Fibroblast of the aortic adventitia (primary cell): ENCODE measurements at regions not wholly inside any gene's neighbourhood (a gene's known extent, or its start where the extent isn't known, plus 50 kb on each side); places are given as distances from the start of the nearest gene placed in this dataset.
"Not testable (repeated sequence)": the region's sequence is repeated elsewhere in the genome, so short reads cannot be mapped to it uniquely, and the experiment has no call there.

Source experiments
- DNase-seq: peaks from one replicate; pipeline ENCODE4 v3.0.0-alpha.2; 2010; ENCODE audit warnings: low read depth
- H3K4me3 ChIP-seq: 2 replicates; pipeline ENCODE4 v1.5.1; 2011; ENCODE audit warnings: low read depth, mild to moderate bottlenecking, control low read depth, low read length, moderate library complexity
- TF ChIP-seq, protein P1 (sequence below): IDR thresholded peaks from 2 replicates; pipeline ENCODE4 v1.5.1; 2011; ENCODE audit warnings: mild to moderate bottlenecking, low read length, control low read depth, inconsistent platforms; ENCODE audit not compliant: insufficient read depth

GRCh38 chr5:99035942-99036341, 107.1 kb upstream of the CHD1 start:
- TF ChIP-seq, protein P1, sequence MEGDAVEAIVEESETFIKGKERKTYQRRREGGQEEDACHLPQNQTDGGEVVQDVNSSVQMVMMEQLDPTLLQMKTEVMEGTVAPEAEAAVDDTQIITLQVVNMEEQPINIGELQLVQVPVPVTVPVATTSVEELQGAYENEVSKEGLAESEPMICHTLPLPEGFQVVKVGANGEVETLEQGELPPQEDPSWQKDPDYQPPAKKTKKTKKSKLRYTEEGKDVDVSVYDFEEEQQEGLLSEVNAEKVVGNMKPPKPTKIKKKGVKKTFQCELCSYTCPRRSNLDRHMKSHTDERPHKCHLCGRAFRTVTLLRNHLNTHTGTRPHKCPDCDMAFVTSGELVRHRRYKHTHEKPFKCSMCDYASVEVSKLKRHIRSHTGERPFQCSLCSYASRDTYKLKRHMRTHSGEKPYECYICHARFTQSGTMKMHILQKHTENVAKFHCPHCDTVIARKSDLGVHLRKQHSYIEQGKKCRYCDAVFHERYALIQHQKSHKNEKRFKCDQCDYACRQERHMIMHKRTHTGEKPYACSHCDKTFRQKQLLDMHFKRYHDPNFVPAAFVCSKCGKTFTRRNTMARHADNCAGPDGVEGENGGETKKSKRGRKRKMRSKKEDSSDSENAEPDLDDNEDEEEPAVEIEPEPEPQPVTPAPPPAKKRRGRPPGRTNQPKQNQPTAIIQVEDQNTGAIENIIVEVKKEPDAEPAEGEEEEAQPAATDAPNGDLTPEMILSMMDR: no peak
- no peak overlapping the region for H3K4me3 ChIP-seq
- no peak for DNase-seq

- DNase-seq: peak; percentile 32
- TF ChIP-seq, protein P1: no peak
- H3K4me3 ChIP-seq: no peak overlapping the region
Measured at GRCh38 chr5:99034336-99034735, 105.5 kb upstream of the CHD1 start.

- peak; percentile 27 for DNase-seq
- TF ChIP-seq, protein P1: no peak
- H3K4me3 ChIP-seq: peak overlapping the region; percentile 46
Measured at GRCh38 chr5:99033014-99033900, 104.5 kb upstream of the CHD1 start.

- TF ChIP-seq, protein P1: peak; percentile 82
- peak overlapping the region; percentile 19 for H3K4me3 ChIP-seq
- peak; percentile 89 for DNase-seq
Measured at GRCh38 chr5:99032234-99033013, 103.6 kb upstream of the CHD1 start.

DNA sequence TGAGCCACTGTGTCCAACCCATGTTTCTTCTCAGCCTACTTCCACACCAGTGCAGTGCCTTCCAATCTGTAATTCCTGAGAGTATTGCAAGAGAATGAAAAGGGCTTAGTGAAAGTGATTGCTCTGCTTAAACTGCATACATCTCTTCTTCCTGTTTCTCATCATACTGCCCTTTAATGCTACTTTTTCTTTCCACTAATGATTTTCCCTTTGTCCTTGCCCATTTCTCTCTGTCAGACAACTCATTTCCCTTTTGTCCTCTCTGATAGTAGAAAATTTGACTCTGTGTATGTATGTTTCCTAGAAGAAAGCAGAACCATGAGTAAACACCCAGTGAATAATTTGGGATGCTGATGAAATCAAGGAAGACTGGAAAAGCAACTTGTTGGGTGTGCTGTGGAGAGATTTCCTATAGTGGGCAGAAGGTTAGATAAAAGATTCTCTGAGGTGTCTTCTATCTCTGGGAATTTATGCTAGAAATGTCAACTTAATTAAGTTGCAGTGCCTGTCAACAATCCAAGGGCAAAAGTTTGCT, 102.2 kb upstream of the CHD1 start:
- TF ChIP-seq, protein P1: no peak
- peak; percentile 16 for DNase-seq
- no peak overlapping the region for H3K4me3 ChIP-seq

GRCh38 chr5:99029172-99029571, 100.4 kb upstream of the CHD1 start:
- TF ChIP-seq, protein P1: no peak
- DNase-seq: no peak
- H3K4me3 ChIP-seq: no peak overlapping the region

DNA sequence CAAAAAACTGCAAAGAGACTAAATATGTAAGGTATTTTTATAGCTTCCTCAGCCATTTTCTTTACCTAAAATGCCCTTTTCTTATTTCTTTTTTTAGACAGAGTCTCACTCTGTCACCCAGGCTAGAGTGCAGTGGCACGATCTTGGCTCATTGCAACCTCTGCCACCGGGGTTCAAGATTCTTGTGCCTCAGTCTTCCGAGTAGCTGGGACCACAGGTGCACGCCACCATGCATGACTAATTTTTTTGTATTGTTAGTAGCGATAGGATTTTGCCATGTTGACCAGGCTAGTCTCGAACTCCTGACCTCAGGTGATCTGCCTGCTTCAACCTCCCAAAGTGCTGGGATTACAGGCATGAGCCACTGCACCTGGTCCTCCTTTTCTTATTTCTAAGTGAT, 99.4 kb upstream of the CHD1 start:
- not testable (repeated sequence) for DNase-seq, H3K4me3 ChIP-seq
